ENCODE measurements at regions not wholly inside any gene's neighbourhood (a gene's known extent, or its start where the extent isn't known, plus 50 kb on each side); places are given as distances from the start of the nearest gene placed in this dataset.

- TF ChIP-seq POLR2A (IDR thresholded peaks at IDR 0.05), result no peak
- TF ChIP-seq CTCF (IDR thresholded peaks at IDR 0.05), result no peak
Observed at GRCh38 chr2:180739070-180739469, 241.3 kb upstream of the UBE2E3 start.

Measured in Peyer's patch (tissue), 4 donors.